OCI-LY1 (cell line): ENCODE measurements at regions not wholly inside any gene's neighbourhood (a gene's known extent, or its start where the extent isn't known, plus 50 kb on each side); places are given as distances from the start of the nearest gene placed in this dataset.

ENCODE experiments used
- CTCF ChIP-seq: fragments of 200-600 bp; sonication (generic), shearing (Covaris generic); IDR thresholded peaks from 2 replicates; pipeline ENCODE4 v1.5.1; 2017; ENCODE audit warnings: mild to moderate bottlenecking, antibody characterized with exemption, low read length, moderate library complexity, mixed read lengths
- EZH2 ChIP-seq: fragments of 200-600 bp; sonication (generic), shearing (Covaris generic); IDR thresholded peaks from 2 replicates; pipeline ENCODE4 v1.8.0; 2017; ENCODE audit warnings: borderline replicate concordance, mixed run types, mild to moderate bottlenecking, antibody characterized with exemption, low read length, moderate library complexity, mixed read lengths

- TF ChIP-seq CTCF (no peak), EZH2 (no peak)
Observed at GRCh38 chr10:51020200-51020599, 54.1 kb upstream of the PRKG1 start.
